ENCODE measurements at regions not wholly inside any gene's neighbourhood (a gene's known extent, or its start where the extent isn't known, plus 50 kb on each side); places are given as distances from the start of the nearest gene placed in this dataset.

GRCh38 chr4:58808817-58809216, 1698.6 kb upstream of the IGFBP7 start:
- no peak overlapping the region for H3K4me2 ChIP-seq (ENCODE audit: insufficient read depth, low read length)
- no peak for DNase-seq (ENCODE audit: low read depth, low spot score)
- FAIRE-seq, result no peak
- CTCF ChIA-PET, result no interaction called here
- H3K79me2 ChIP-seq (ENCODE audit: control insufficient read depth, insufficient read depth, low read length), result no peaks in the 10 kb centered on the region
- H3K27ac ChIP-seq (ENCODE audit: insufficient read depth, low read depth, low read length), result no peak overlapping the region
- H3K27me3 ChIP-seq (ENCODE audit: control insufficient read depth in 2 of 2, insufficient read depth in 2 of 2, low read length in 2 of 2), result no peaks in the 10 kb centered on the region
- TF ChIP-seq FOS (IDR thresholded peaks at IDR 0.05; ENCODE audit: borderline replicate concordance, insufficient read depth, low read length), result no peak
- TF ChIP-seq GATA2 (IDR thresholded peaks at IDR 0.05; ENCODE audit: insufficient read depth, insufficient read length, low read depth, low read length), result no peak
- TF ChIP-seq EZH2 (IDR thresholded peaks at IDR 0.05; ENCODE audit: borderline replicate concordance, low read depth, low read length, severe bottlenecking), result no peak
- no peak for TF ChIP-seq MAX (IDR thresholded peaks at IDR 0.05; ENCODE audit: insufficient read depth, insufficient read length)
- TF ChIP-seq CTCF (IDR thresholded peaks at IDR 0.05; ENCODE audit: extremely low read depth in 1 of 2, insufficient read depth in 1 of 2, low read depth in 1 of 2, low read length in 2 of 2), result no peak
- TF ChIP-seq POLR2A (IDR thresholded peaks at IDR 0.05; ENCODE audit: low read depth, low read length), result no peak
- no peak for TF ChIP-seq POLR2AphosphoS5 (IDR thresholded peaks at IDR 0.05; ENCODE audit: insufficient read depth, low read depth, low read length)
- no peak for TF ChIP-seq JUN (IDR thresholded peaks at IDR 0.05; ENCODE audit: borderline replicate concordance, insufficient read depth, insufficient read length, low read depth)
- TF ChIP-seq MYC (IDR thresholded peaks at IDR 0.05; ENCODE audit: low read depth, low read length), result no peak
- no peaks in the 10 kb centered on the region for H3K4me1 ChIP-seq (ENCODE audit: control insufficient read depth, extremely low read depth, insufficient read depth, low read length)
- H3K9ac ChIP-seq (replicated peaks; ENCODE audit: extremely low read depth, insufficient read depth, low read length), result no peak overlapping the region
- H2AFZ ChIP-seq (ENCODE audit: low read depth, low read length), result no peak overlapping the region
- no peak overlapping the region for H3K4me3 ChIP-seq (replicated peaks in 1 of 3; ENCODE audit: insufficient read depth in 1 of 3, low read depth in 1 of 3, low read length in 3 of 3)
- dilution Hi-C loops (cut with MboI; ENCODE audit: extremely low pct_ligation_motif_present, low sequenced_read_pairs) (no loop called here), intact Hi-C loops (cut with micrococcal nuclease) (no loop called here)
- H3K9me3 ChIP-seq (replicated peaks; ENCODE audit: control insufficient read depth, insufficient read depth, low read length), result no peaks in the 10 kb centered on the region
- POLR2A ChIA-PET, result no interaction called here
- H4K20me1 ChIP-seq (replicated peaks; ENCODE audit: control insufficient read depth, extremely low read depth, insufficient read depth, low read length), result no peaks in the 10 kb centered on the region
- H3K36me3 ChIP-seq (ENCODE audit: control insufficient read depth in 2 of 2, extremely low read depth in 1 of 2, insufficient read depth in 2 of 2, low read length in 2 of 2), result no peaks in the 10 kb centered on the region
- H3K9me1 ChIP-seq (replicated peaks; ENCODE audit: control insufficient read depth, extremely low read depth, insufficient read depth, low read length), result no peaks in the 10 kb centered on the region
- no TSS peak for BruUV-seq (replicated peaks)

Data from endothelial cell of umbilical vein (primary cell).